ENCODE measurements at regions not wholly inside any gene's neighbourhood (a gene's known extent, or its start where the extent isn't known, plus 50 kb on each side); places are given as distances from the start of the nearest gene placed in this dataset.

- ATAC-seq: no peak
- no peaks in the 10 kb centered on the region for H3K36me3 ChIP-seq (ENCODE audit: control insufficient read depth, insufficient read depth, low read length)
- CTCF ChIA-PET: no interaction called here
Measured at GRCh38 chr18:10289951-10290637, 164.3 kb upstream of the APCDD1 start.

GRCh38 chr18:10290638-10291235, 163.7 kb upstream of the APCDD1 start:
- no peaks in the 10 kb centered on the region for H3K9me3 ChIP-seq (ENCODE audit: control insufficient read depth, insufficient read depth, low read depth, low read length)
- TF ChIP-seq SIN3A (IDR thresholded peaks at IDR 0.05; ENCODE audit: borderline replicate concordance, insufficient read depth, low read depth, low read length): no peak
- TF ChIP-seq TCF7L2 (IDR thresholded peaks at IDR 0.05; ENCODE audit: low read depth, low read length): no peak
- TF ChIP-seq, protein P1, sequence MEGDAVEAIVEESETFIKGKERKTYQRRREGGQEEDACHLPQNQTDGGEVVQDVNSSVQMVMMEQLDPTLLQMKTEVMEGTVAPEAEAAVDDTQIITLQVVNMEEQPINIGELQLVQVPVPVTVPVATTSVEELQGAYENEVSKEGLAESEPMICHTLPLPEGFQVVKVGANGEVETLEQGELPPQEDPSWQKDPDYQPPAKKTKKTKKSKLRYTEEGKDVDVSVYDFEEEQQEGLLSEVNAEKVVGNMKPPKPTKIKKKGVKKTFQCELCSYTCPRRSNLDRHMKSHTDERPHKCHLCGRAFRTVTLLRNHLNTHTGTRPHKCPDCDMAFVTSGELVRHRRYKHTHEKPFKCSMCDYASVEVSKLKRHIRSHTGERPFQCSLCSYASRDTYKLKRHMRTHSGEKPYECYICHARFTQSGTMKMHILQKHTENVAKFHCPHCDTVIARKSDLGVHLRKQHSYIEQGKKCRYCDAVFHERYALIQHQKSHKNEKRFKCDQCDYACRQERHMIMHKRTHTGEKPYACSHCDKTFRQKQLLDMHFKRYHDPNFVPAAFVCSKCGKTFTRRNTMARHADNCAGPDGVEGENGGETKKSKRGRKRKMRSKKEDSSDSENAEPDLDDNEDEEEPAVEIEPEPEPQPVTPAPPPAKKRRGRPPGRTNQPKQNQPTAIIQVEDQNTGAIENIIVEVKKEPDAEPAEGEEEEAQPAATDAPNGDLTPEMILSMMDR (IDR thresholded peaks at IDR 0.05): no peak
- TF ChIP-seq POLR2AphosphoS5 (IDR thresholded peaks at IDR 0.05; ENCODE audit: low read depth, low read length): no peak
- no peak for TF ChIP-seq REST (IDR thresholded peaks at IDR 0.05; ENCODE audit: insufficient read depth in 1 of 2, low read depth in 2 of 2, low read length in 1 of 2)
- H3K27me3 ChIP-seq (ENCODE audit: control insufficient read depth, insufficient read depth, low read length): no peaks in the 10 kb centered on the region
- CTCF ChIA-PET: no interaction called here
- no peak overlapping the region for H3K4me3 ChIP-seq (ENCODE audit: low read depth in 2 of 2, low read length in 2 of 2)
- in situ Hi-C loops (cut with HindIII; ENCODE audit: low pct_unique_long_range_greater_than_20kb, low sequenced_read_pairs): no loop called here
- no TSS peak for BruUV-seq (replicated peaks)
- ATAC-seq (no peak), DNase-seq (ENCODE audit: low read depth, low spot score) (no peak)
- no peak overlapping the region for H3K27ac ChIP-seq (ENCODE audit: low read length)
- no peaks in the 10 kb centered on the region for H3K36me3 ChIP-seq (ENCODE audit: control insufficient read depth, insufficient read depth, low read length)
- intact Hi-C loops (cut with micrococcal nuclease; ENCODE audit: unreplicated experiment): no loop called here
- POLR2A ChIA-PET: no interaction called here
- H3K4me1 ChIP-seq (ENCODE audit: control insufficient read depth, insufficient read depth, low read length): no peaks in the 10 kb centered on the region

More at GRCh38 chr18:10289951-10290637, 164.3 kb upstream of the APCDD1 start:
- no peak overlapping the region for H3K4me3 ChIP-seq (ENCODE audit: low read depth in 2 of 2, low read length in 2 of 2)
- H3K27me3 ChIP-seq (ENCODE audit: control insufficient read depth, insufficient read depth, low read length): peaks cover 2% of the 10 kb centered on the region; the same call in 1 of the 2 replicates
- no peak overlapping the region for H3K27ac ChIP-seq (ENCODE audit: low read length)
- no peaks in the 10 kb centered on the region for H3K9me3 ChIP-seq (ENCODE audit: control insufficient read depth, insufficient read depth, low read depth, low read length)
- POLR2A ChIA-PET: no interaction called here
- no TSS peak for BruUV-seq (replicated peaks)
- in situ Hi-C loops (cut with HindIII; ENCODE audit: low pct_unique_long_range_greater_than_20kb, low sequenced_read_pairs): no loop called here
- intact Hi-C loops (cut with micrococcal nuclease; ENCODE audit: unreplicated experiment): no loop called here
- no peaks in the 10 kb centered on the region for H3K4me1 ChIP-seq (ENCODE audit: control insufficient read depth, insufficient read depth, low read length)
- no peak for DNase-seq (ENCODE audit: low read depth, low spot score)
- TF ChIP-seq, protein P1 (IDR thresholded peaks at IDR 0.05): no peak
- TF ChIP-seq TCF7L2 (IDR thresholded peaks at IDR 0.05; ENCODE audit: low read depth, low read length) (no peak), REST (IDR thresholded peaks at IDR 0.05; ENCODE audit: insufficient read depth in 1 of 2, low read depth in 2 of 2, low read length in 1 of 2) (no peak), SIN3A (IDR thresholded peaks at IDR 0.05; ENCODE audit: borderline replicate concordance, insufficient read depth, low read depth, low read length) (no peak), POLR2AphosphoS5 (IDR thresholded peaks at IDR 0.05; ENCODE audit: low read depth, low read length) (no peak)

All from Panc1 (cell line).